ENCODE measurements at regions not wholly inside any gene's neighbourhood (a gene's known extent, or its start where the extent isn't known, plus 50 kb on each side); places are given as distances from the start of the nearest gene placed in this dataset.

DNA sequence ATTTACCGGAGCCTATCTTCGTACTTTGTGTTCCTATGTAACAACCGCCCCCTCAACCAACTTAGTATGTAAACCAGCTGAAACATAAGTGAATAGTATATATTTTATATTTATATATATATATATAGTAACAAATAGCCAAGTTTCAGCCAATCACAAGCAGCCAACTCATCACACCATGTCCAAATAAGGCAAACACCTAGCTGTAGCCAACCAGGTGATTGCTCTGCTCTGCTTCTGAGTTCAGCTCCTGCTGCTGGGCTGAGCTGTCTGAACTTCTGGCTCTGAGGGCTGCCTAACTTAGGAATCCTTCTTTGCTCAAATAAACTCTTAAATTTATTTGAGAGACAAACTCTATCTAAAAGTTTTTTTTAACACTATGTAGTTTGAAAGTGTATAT lies 101.6 kb upstream of the SOX4 start:
- H3K27me3 ChIP-seq: no peaks in the 10 kb centered on the region
- TF ChIP-seq, protein P1, sequence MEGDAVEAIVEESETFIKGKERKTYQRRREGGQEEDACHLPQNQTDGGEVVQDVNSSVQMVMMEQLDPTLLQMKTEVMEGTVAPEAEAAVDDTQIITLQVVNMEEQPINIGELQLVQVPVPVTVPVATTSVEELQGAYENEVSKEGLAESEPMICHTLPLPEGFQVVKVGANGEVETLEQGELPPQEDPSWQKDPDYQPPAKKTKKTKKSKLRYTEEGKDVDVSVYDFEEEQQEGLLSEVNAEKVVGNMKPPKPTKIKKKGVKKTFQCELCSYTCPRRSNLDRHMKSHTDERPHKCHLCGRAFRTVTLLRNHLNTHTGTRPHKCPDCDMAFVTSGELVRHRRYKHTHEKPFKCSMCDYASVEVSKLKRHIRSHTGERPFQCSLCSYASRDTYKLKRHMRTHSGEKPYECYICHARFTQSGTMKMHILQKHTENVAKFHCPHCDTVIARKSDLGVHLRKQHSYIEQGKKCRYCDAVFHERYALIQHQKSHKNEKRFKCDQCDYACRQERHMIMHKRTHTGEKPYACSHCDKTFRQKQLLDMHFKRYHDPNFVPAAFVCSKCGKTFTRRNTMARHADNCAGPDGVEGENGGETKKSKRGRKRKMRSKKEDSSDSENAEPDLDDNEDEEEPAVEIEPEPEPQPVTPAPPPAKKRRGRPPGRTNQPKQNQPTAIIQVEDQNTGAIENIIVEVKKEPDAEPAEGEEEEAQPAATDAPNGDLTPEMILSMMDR (IDR thresholded peaks at IDR 0.05; ENCODE audit: low read depth, low read length): no peak

DNA sequence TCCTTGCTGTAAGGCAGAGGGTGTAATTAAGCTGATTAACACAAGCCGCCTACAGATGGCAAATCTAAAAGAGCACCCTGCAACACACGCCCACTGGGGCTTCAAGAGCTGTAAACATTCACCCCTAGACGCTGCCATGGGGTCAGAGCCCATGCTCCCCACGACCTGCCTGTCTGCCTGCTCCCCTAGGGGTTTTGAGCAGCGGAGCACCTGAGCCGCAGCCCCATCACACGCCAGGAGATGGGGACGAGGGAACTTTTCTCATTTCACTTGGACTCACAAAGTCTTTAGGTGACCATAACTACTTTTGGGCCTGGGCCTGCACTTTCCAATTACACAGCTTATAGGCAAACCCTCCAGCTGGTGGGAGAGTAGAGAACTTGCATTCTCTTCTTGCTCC lies 99.0 kb upstream of the SOX4 start:
- H3K4me1 ChIP-seq: peaks cover 5% of the 10 kb centered on the region; the same call in 1 of the 2 replicates
- TF ChIP-seq, protein P1 (IDR thresholded peaks at IDR 0.05; ENCODE audit: low read depth, low read length): no peak
- H3K4me3 ChIP-seq (ENCODE audit: low read depth, low read length): no peak overlapping the region
- H3K36me3 ChIP-seq: no peaks in the 10 kb centered on the region
- DNase-seq: no peak
- no peaks in the 10 kb centered on the region for H3K27me3 ChIP-seq
- no peaks in the 10 kb centered on the region for H3K9me3 ChIP-seq

More for the DNA sequence above, 101.6 kb upstream of the SOX4 start:
- Histone ChIP-seq H3K4me1 (peaks cover 5% of the 10 kb centered on the region; the same call in 1 of the 2 replicates), H3K9me3 (no peaks in the 10 kb centered on the region), H3K36me3 (no peaks in the 10 kb centered on the region), H3K4me3 (ENCODE audit: low read depth, low read length) (no peak overlapping the region)
- DNase-seq: no peak

DNA sequence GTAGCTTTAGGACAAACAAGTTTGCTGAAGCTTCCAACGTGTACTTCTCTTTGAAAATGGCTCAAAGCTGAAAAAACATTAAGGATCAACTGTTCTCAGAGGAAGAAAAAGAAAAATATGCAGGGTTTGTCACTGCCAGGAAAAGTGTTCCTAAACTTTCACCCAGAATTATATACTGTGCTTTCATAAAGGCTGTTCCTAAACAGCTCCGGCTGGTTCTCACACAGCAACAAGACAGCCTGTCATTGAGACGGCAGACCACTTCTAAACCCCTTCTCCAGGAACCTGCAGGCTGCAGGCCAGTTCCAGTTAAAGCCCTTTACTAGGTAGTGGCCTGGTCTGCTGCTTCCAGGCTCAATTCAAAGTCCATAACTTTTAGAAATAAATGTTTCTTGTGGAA lies 97.4 kb upstream of the SOX4 start:
- no peaks in the 10 kb centered on the region for H3K27me3 ChIP-seq
- TF ChIP-seq, protein P1 (IDR thresholded peaks at IDR 0.05; ENCODE audit: low read depth, low read length): no peak
- no peaks in the 10 kb centered on the region for H3K36me3 ChIP-seq
- H3K4me1 ChIP-seq: peaks cover 5% of the 10 kb centered on the region; the same call in 1 of the 2 replicates
- DNase-seq: no peak
- H3K9me3 ChIP-seq: no peaks in the 10 kb centered on the region
- no peak overlapping the region for H3K4me3 ChIP-seq (ENCODE audit: low read depth, low read length)

DNA sequence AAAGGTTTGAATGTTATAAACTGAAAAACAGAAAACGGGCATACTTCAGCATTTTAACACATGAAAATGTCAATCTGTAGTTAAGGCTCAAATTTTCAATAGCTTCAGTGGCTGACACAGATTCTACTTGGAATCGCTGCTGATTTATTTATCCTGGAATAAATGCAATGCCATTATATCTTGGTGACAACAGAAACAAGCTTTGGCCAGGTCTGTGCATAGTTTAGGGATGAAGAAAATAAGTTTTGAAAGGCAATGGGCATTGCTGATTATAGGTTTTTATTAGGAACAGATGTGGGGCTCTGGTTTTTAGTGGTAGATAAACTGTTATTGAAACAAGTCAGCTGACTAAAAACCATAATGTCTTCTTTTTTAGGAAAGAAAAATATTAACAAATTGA lies 96.8 kb upstream of the SOX4 start:
- Histone ChIP-seq H3K4me1 (peaks cover 5% of the 10 kb centered on the region; the same call in 1 of the 2 replicates), H3K36me3 (no peaks in the 10 kb centered on the region), H3K4me3 (ENCODE audit: low read depth, low read length) (no peak overlapping the region), H3K9me3 (no peaks in the 10 kb centered on the region), H3K27me3 (no peaks in the 10 kb centered on the region)
- TF ChIP-seq, protein P1 (IDR thresholded peaks at IDR 0.05; ENCODE audit: low read depth, low read length): no peak
- DNase-seq: no peak

DNA sequence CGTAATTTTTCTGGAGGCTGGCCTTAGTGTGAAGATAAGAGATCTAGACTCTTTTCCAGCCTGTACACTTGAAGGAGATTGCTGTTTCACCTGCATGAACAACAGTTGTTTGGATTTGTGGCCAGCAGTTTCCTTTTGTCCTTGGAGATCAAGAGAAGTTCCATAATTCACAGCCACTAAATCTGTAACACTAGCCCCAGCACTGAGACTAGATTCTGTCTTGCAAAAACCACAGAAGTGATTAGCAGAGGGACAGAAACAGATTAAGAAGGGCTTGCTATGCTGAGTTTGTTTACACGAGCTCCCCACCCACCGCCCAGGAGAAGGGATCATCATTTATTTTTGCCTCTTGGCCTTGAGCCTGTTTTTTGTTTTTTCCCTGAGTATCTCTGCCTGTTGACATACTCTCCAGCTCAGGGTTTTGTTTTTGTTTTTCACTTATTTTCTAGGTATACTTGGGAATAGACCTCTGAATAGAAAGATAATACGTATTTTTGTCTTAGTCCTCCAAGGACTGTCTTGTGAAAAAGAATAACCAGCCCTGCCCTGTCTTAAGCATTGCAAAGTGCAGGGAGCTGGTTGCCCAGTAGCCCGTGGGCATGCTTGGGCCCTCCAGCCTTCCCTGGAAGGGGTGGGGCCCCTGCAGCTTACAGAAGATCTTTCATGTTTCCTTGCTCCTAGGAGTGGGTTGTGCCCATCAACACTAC lies 93.1 kb upstream of the SOX4 start:
- no peak for DNase-seq
- no peaks in the 10 kb centered on the region for H3K36me3 ChIP-seq
- no peak overlapping the region for H3K4me3 ChIP-seq (ENCODE audit: low read depth, low read length)
- peaks cover 5% of the 10 kb centered on the region; the same call in 1 of the 2 replicates for H3K4me1 ChIP-seq
- TF ChIP-seq, protein P1 (IDR thresholded peaks at IDR 0.05; ENCODE audit: low read depth, low read length): no peak
- H3K27me3 ChIP-seq: no peaks in the 10 kb centered on the region
- no peaks in the 10 kb centered on the region for H3K9me3 ChIP-seq

DNA sequence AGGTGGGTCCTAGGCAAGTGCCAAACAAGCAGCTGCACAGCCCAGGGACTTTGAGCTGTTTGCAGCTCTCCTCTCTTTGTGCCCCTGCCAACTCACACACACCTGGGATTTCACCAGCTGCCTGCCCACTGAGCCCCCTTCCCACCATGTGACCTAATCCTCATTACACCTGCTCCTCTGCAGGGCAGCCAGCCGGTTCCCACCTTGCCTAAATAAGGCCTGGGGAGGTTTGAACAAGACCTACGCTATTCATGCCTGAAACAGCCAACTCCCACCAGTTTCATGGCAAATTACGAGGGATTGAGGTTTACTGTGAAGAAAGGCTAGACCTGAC lies 92.6 kb upstream of the SOX4 start:
- no peaks in the 10 kb centered on the region for H3K27me3 ChIP-seq
- H3K9me3 ChIP-seq: no peaks in the 10 kb centered on the region
- peaks cover 5% of the 10 kb centered on the region; the same call in 1 of the 2 replicates for H3K4me1 ChIP-seq
- H3K36me3 ChIP-seq: no peaks in the 10 kb centered on the region
- no peak for DNase-seq
- TF ChIP-seq, protein P1 (IDR thresholded peaks at IDR 0.05; ENCODE audit: low read depth, low read length): no peak
- no peak overlapping the region for H3K4me3 ChIP-seq (ENCODE audit: low read depth, low read length)

Measured in BE2C (cell line).